Stromal cell of bone marrow (primary cell): ENCODE measurements at regions not wholly inside any gene's neighbourhood (a gene's known extent, or its start where the extent isn't known, plus 50 kb on each side); places are given as distances from the start of the nearest gene placed in this dataset.

Source experiments
- DNase-seq: peaks from one replicate; pipeline ENCODE4 v3.0.0-alpha.2; 2012; ENCODE audit warnings: low read depth

- DNase-seq = no peak
Observed at GRCh38 chr2:147356157-147356556, 488.7 kb upstream of the ACVR2A start.

GRCh38 chr2:147355706-147356105 is 489.1 kb upstream of the ACVR2A start:
- DNase-seq = no peak

- no peak for DNase-seq
Observed at GRCh38 chr2:147353072-147353381, 491.8 kb upstream of the ACVR2A start.

GRCh38 chr2:147352264-147353071 is 492.4 kb upstream of the ACVR2A start:
- no peak for DNase-seq

GRCh38 chr2:147351784-147352183 is 493.0 kb upstream of the ACVR2A start:
- DNase-seq = no peak

GRCh38 chr2:147348931-147349555 is 495.8 kb upstream of the ACVR2A start:
- DNase-seq = no peak

GRCh38 chr2:147346142-147346541 is 498.7 kb upstream of the ACVR2A start:
- no peak for DNase-seq

GRCh38 chr2:147345246-147345645 is 499.6 kb upstream of the ACVR2A start:
- DNase-seq = peak; percentile 66

GRCh38 chr2:147342329-147342728 is 502.5 kb upstream of the ACVR2A start:
- no peak for DNase-seq

GRCh38 chr2:147331790-147332419 is 512.9 kb upstream of the ACVR2A start:
- DNase-seq = peak; percentile 11

GRCh38 chr2:147330925-147331324 is 513.9 kb upstream of the ACVR2A start:
- no peak for DNase-seq

GRCh38 chr2:147327613-147328012 is 517.2 kb upstream of the ACVR2A start:
- peak; percentile 30 for DNase-seq

GRCh38 chr2:147325990-147326389 is 518.8 kb upstream of the ACVR2A start:
- no peak for DNase-seq

GRCh38 chr2:147320146-147320545 is 524.7 kb upstream of the ACVR2A start:
- no peak for DNase-seq

GRCh38 chr2:147311058-147311430 is 533.8 kb upstream of the ACVR2A start:
- no peak for DNase-seq

GRCh38 chr2:147310335-147311057 is 534.3 kb upstream of the ACVR2A start:
- DNase-seq = no peak

- no peak for DNase-seq
Observed at GRCh38 chr2:147297820-147298219, 547.0 kb upstream of the ACVR2A start.

GRCh38 chr2:147294825-147295392 is 549.9 kb upstream of the ACVR2A start:
- no peak for DNase-seq

GRCh38 chr2:147293991-147294824 is 550.6 kb upstream of the ACVR2A start:
- no peak for DNase-seq

GRCh38 chr2:147288131-147288530 is 556.7 kb upstream of the ACVR2A start:
- no peak for DNase-seq

- DNase-seq = no peak
Observed at GRCh38 chr2:147275943-147276342, 568.9 kb upstream of the ACVR2A start.
